Epithelial cell of proximal tubule (primary cell): ENCODE measurements at regions not wholly inside any gene's neighbourhood (a gene's known extent, or its start where the extent isn't known, plus 50 kb on each side); places are given as distances from the start of the nearest gene placed in this dataset.

Experiments used
- DNase-seq: peaks from one replicate; pipeline ENCODE4 v3.0.0-alpha.2; 2011; ENCODE audit warnings: low read depth
- H3K4me3 ChIP-seq: 2 replicates; pipeline ENCODE4 v1.5.1; 2011; ENCODE audit warnings: low read depth, mild to moderate bottlenecking, low read length
- TF ChIP-seq, protein P1 (sequence below): conservative IDR thresholded peaks from 2 replicates; pipeline ENCODE4 v1.5.1; 2012; ENCODE audit warnings: low read depth, mild to moderate bottlenecking, low read length

DNA sequence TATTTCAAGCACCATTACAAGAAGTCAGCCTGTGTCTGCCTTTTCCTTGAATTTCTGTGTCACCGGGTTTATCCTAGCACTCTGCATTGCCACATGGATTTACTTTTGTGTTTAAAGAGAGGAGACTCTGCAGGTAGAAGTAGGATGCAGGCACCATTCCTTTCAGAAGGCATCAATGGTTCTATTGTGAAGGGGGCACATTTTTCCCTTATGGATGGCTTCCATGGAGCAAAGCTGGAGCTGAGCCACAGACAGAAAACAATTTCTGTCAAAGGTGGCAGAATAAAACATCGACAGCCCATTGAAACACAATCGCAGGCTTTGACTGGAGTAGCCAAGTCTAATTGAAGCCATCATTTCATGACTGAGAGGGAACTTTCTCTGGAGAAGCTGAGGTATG lies 288.0 kb upstream of the ANKH start:
- DNase-seq = no peak
- TF ChIP-seq, protein P1, sequence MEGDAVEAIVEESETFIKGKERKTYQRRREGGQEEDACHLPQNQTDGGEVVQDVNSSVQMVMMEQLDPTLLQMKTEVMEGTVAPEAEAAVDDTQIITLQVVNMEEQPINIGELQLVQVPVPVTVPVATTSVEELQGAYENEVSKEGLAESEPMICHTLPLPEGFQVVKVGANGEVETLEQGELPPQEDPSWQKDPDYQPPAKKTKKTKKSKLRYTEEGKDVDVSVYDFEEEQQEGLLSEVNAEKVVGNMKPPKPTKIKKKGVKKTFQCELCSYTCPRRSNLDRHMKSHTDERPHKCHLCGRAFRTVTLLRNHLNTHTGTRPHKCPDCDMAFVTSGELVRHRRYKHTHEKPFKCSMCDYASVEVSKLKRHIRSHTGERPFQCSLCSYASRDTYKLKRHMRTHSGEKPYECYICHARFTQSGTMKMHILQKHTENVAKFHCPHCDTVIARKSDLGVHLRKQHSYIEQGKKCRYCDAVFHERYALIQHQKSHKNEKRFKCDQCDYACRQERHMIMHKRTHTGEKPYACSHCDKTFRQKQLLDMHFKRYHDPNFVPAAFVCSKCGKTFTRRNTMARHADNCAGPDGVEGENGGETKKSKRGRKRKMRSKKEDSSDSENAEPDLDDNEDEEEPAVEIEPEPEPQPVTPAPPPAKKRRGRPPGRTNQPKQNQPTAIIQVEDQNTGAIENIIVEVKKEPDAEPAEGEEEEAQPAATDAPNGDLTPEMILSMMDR = no peak
- H3K4me3 ChIP-seq = no peak overlapping the region

DNA sequence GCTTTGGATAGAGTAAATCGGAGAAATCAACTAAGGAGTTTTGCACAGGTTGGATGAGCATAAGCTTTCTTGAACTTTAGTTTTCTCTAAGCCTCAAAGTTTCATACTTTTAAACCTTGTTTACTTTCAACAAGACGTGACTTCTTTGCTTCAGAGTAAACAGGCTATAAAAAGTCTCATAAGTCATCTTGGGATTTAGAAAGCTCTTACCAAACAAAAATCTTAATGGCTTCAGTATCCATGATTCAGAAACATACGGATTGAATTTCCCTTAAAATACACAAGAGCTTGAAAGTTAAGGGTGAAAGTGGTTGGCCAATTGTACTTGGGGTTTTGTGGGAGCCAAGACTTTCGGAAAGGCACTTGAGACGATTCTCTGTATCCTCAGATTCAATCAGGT lies 270.9 kb upstream of the ANKH start:
- no peak for DNase-seq
- no peak overlapping the region for H3K4me3 ChIP-seq
- TF ChIP-seq, protein P1 = no peak

DNA sequence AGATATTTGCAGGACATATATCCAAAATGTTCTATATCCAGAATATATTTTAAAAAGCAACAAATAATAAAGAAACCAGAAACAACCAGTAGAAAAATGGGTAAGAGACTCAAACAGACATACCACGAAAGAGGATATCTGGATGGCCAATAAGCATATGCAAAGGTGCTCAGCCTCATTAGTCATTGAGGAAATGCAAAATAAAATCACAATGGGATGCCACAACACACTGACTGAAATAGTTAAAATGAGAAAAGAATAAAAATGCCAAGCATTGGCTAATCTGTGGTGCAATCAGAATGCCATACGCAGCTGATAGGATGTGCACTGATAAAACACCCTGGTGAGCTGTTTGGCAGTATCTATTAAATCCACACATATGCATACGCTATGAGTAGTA lies 265.8 kb upstream of the ANKH start:
- DNase-seq = no peak
- TF ChIP-seq, protein P1 = no peak
- H3K4me3 ChIP-seq = no peak overlapping the region

DNA sequence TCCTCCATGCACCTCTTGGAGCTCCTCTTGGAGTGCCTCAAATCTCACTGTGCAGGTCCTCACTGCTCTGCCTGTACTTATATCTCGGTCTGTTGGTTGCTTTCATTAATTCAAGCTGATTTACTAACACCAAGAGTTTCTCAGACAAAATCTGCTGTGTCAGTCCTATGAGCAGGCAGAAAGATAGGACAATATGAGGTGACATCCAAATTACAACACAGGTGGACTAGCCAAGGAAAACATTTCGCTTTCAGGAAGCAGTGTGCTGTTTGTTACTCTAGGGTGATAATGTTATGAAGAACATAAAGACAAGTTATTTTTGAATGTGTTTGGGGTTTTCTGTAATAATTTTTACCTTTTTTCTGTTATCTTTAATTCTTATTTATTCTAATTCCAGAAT lies 264.1 kb upstream of the ANKH start:
- no peak for DNase-seq
- TF ChIP-seq, protein P1 = no peak
- no peak overlapping the region for H3K4me3 ChIP-seq

DNA sequence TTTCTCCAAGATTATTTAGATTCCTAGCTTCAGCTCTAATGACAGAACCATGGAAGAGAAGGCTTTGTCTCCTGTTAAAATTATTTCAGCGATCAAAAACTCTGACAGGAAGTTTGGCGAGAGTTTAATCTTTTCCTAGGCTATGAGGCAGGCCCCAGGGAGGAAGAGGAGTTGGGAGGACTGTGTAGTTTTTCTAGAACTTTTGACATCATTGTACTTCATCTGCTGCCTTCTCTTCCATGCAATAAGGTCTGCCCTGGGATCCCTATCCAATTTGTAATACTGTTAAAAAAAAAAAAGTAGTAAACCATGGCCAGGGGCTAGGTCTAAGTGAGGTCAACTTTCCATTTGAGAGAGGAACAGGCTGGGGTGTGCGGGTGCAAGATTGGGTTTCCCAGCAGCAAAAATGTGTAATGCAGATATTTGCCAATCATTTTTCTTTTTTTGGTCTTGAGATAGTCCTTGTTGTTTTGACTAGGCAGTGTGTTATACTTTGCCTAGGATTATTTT lies 261.9 kb upstream of the ANKH start:
- TF ChIP-seq, protein P1 = no peak
- H3K4me3 ChIP-seq = no peak overlapping the region
- DNase-seq = no peak

DNA sequence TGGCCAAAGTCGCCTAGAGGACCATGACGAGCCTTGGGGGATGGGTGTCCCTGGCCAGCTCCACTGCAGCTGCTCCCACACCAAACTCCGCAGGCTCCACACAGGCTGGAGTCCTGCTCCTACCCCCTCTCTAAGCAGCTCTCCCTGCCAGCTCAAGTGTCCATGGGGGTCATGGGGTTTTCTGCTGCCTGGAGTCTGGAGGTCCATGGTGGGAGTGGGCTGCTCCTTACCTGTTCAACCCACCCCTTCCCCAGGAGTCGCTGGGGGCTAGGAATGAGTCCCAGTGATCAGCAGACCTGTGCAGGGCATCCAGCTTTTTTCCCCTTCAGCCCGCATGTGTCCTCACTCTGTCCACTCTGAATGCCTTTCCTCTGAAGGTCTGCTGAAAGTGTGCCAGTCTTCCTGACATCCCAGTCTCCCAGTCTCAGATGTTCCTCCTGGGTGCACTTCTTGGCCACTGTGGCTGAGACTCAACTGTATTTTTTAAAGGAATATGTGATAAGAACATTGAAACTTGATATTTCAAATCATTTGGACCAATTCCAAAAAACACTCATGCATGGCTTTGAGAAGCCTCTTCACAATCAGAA lies 261.3 kb upstream of the ANKH start:
- TF ChIP-seq, protein P1 = no peak

DNA sequence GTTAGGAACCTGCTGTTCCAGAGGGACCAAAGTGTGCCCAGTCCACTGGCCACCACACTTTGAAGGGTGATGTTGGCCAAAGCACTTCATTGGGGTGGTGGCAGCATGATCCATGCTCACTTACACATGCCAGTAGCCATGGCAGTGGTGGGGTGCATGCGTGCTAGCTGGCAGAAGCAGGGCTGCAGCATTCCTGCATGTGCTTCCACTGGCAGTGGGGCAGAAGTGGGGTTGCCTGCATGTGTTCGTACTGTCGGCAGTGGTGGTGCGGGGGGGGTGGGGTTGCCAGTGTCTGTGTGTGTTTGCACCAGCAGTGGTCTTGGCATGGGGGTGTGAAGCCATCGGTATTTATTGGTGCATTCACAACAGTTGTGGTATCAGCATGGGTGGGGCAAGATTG lies 260.3 kb upstream of the ANKH start:
- TF ChIP-seq, protein P1 = no peak

More for the DNA sequence above, 261.3 kb upstream of the ANKH start:
- no peak for DNase-seq
- no peak overlapping the region for H3K4me3 ChIP-seq

More for the DNA sequence above, 260.3 kb upstream of the ANKH start:
- H3K4me3 ChIP-seq = no peak overlapping the region
- DNase-seq = no peak
